Endothelial cell of umbilical vein (primary cell): ENCODE measurements at regions not wholly inside any gene's neighbourhood (a gene's known extent, or its start where the extent isn't known, plus 50 kb on each side); places are given as distances from the start of the nearest gene placed in this dataset.

Source experiments
- BruUV-seq: library from RNA; stranded (reverse); fragments of 400-500 nt; replicated peaks from 2 replicates; lab custom pipeline; 2021; lab: Mats Ljungman, UMichigan
- CTCF ChIA-PET: fragments of 300-600, 350-600 bp; sonication (Branson Sonifier 250); formaldehyde crosslinking; loops from one replicate; lab custom pipeline; 2021; ENCODE audit warnings: antibody characterized with exemption, inconsistent platforms; lab: Charles Lee
- POLR2A ChIA-PET: fragments of 300-600, 350-600 bp; sonication (Branson Sonifier 250); formaldehyde crosslinking; loops from one replicate; lab custom pipeline; 2021; ENCODE audit warnings: antibody characterized with exemption, inconsistent platforms; lab: Charles Lee
- DNase-seq: peaks from one replicate; pipeline ENCODE4 v3.0.0-alpha.2; 2011; ENCODE audit warnings: low read depth, low spot score
- FAIRE-seq: peaks from 2 replicates; lab custom pipeline; 2011; peaks lifted over from hg19 to GRCh38; lab: Jason Lieb, UNC
- H2AFZ ChIP-seq: 2 replicates; pipeline ENCODE4 v1.6.0; 2012; ENCODE audit warnings: low read depth, low read length, control low read depth, inconsistent platforms
- H3K27ac ChIP-seq: 2 replicates; pipeline ENCODE4 v1.5.1; 2011; ENCODE audit warnings: low read depth, mild to moderate bottlenecking, control low read depth, low read length, moderate library complexity; ENCODE audit not compliant: insufficient read depth
- H3K27me3 ChIP-seq, 2 experiments: 2 replicates each; pipeline versions ENCODE4 v1.6.0 to v1.6.1; 2011; ENCODE audit warnings: low read length in 2 of 2, mixed read lengths in 1 of 2; ENCODE audit not compliant: control insufficient read depth in 2 of 2, insufficient read depth in 2 of 2
- H3K36me3 ChIP-seq, 2 experiments: 2 replicates in 1 of 2; 3 replicates in 1 of 2; pipeline ENCODE4 v1.5.1; 2011; ENCODE audit warnings: low read length in 2 of 2, mild to moderate bottlenecking in 1 of 2, moderate library complexity in 1 of 2; ENCODE audit not compliant: control insufficient read depth in 2 of 2, insufficient read depth in 2 of 2; ENCODE audit errors: extremely low read depth in 1 of 2
- H3K4me1 ChIP-seq: 3 replicates; pipeline ENCODE4 v1.5.1; 2011; ENCODE audit warnings: mild to moderate bottlenecking, low read length; ENCODE audit not compliant: control insufficient read depth, insufficient read depth; ENCODE audit errors: extremely low read depth
- H3K4me2 ChIP-seq: 2 replicates; pipeline ENCODE4 v1.6.1; 2011; ENCODE audit warnings: low read length, control low read depth, mixed read lengths; ENCODE audit not compliant: insufficient read depth
- H3K4me3 ChIP-seq, 3 experiments: fragments of 200-600 bp in 1 of 3; sonication (generic), shearing (Covaris generic) in 1 of 3; replicated peaks in 1 of 3; 2 replicates each; pipeline ENCODE4 v1.5.1; 2011 to 2016; ENCODE audit warnings: control low read depth in 3 of 3, low read length in 3 of 3, mild to moderate bottlenecking in 2 of 3, inconsistent platforms in 1 of 3, low read depth in 1 of 3, moderate library complexity in 1 of 3; ENCODE audit not compliant: insufficient read depth in 1 of 3
- H3K79me2 ChIP-seq: 2 replicates; pipeline ENCODE4 v1.6.0; 2012; ENCODE audit warnings: low read length, inconsistent platforms; ENCODE audit not compliant: control insufficient read depth, insufficient read depth
- H3K9ac ChIP-seq: replicated peaks from 2 replicates; pipeline ENCODE3; 2011; ENCODE audit warnings: low read length, control low read depth; ENCODE audit not compliant: insufficient read depth; ENCODE audit errors: extremely low read depth
- H3K9me1 ChIP-seq: replicated peaks from 3 replicates; pipeline ENCODE4 v1.6.0; 2011; ENCODE audit warnings: mild to moderate bottlenecking, low read length; ENCODE audit not compliant: control insufficient read depth, insufficient read depth; ENCODE audit errors: extremely low read depth
- H3K9me3 ChIP-seq: replicated peaks from 2 replicates; pipeline ENCODE4 v1.5.1; 2012; ENCODE audit warnings: low read length, inconsistent platforms; ENCODE audit not compliant: control insufficient read depth, insufficient read depth
- H4K20me1 ChIP-seq: replicated peaks from 2 replicates; pipeline ENCODE3; 2011; ENCODE audit warnings: mild to moderate bottlenecking, low read length; ENCODE audit not compliant: control insufficient read depth, insufficient read depth; ENCODE audit errors: extremely low read depth
- EZH2 ChIP-seq: IDR thresholded peaks from 2 replicates; pipeline ENCODE4 v1.6.1; 2012; ENCODE audit warnings: borderline replicate concordance, low read depth, mild to moderate bottlenecking, moderate library complexity, low read length, inconsistent platforms; ENCODE audit not compliant: severe bottlenecking
- FOS ChIP-seq: IDR thresholded peaks from 2 replicates; pipeline ENCODE4 v1.6.1; 2011; ENCODE audit warnings: mild to moderate bottlenecking, low read length, moderate library complexity, borderline replicate concordance; ENCODE audit not compliant: insufficient read depth
- GATA2 ChIP-seq: IDR thresholded peaks from 2 replicates; pipeline ENCODE4 v1.7.0; 2011; ENCODE audit warnings: low read depth, mild to moderate bottlenecking, moderate library complexity, mixed read lengths, low read length; ENCODE audit not compliant: insufficient read length, insufficient read depth
- JUN ChIP-seq: IDR thresholded peaks from 2 replicates; pipeline ENCODE4 v1.6.1; 2011; ENCODE audit warnings: borderline replicate concordance, low read depth; ENCODE audit not compliant: insufficient read length, insufficient read depth
- MAX ChIP-seq: IDR thresholded peaks from 2 replicates; pipeline ENCODE4 v1.6.1; 2011; ENCODE audit not compliant: insufficient read depth, insufficient read length
- MYC ChIP-seq: IDR thresholded peaks from one replicate; pipeline ENCODE4 v1.6.1; 2011; ENCODE audit warnings: mild to moderate bottlenecking, low read depth, low read length
- POLR2A ChIP-seq: IDR thresholded peaks from 2 replicates; pipeline ENCODE4 v1.6.1; 2012; ENCODE audit warnings: low read depth, mild to moderate bottlenecking, control low read depth, low read length
- POLR2AphosphoS5 ChIP-seq: IDR thresholded peaks from 2 replicates; pipeline ENCODE4 v1.6.1; 2012; ENCODE audit warnings: low read depth, mild to moderate bottlenecking, control low read depth, low read length, moderate library complexity; ENCODE audit not compliant: insufficient read depth
- dilution Hi-C: fragments of 300-500 bp; cut with MboI; formaldehyde crosslinking; loops from one replicate; pipeline ENCODE4 v1.15.0; 2019; ENCODE audit warnings: low sequenced_read_pairs; ENCODE audit not compliant: extremely low pct_ligation_motif_present
- intact Hi-C: fragments of 100-400 bp; cut with micrococcal nuclease; formaldehyde crosslinking; loops from one replicate; pipeline ENCODE4 v1.10.0; 2022
- TF ChIP-seq, protein P1 (sequence below), 2 donors: IDR thresholded peaks; 1 replicate in 1 of 2; 2 replicates in 1 of 2; pipeline ENCODE4 v1.5.1; 2011; ENCODE audit warnings: low read length in 2 of 2, mild to moderate bottlenecking in 2 of 2, moderate library complexity in 2 of 2, control low read depth in 1 of 2, inconsistent platforms in 1 of 2, low read depth in 1 of 2; ENCODE audit not compliant: insufficient read depth in 1 of 2; ENCODE audit errors: extremely low read depth in 1 of 2

GRCh38 chr3:81293156-81293555, 468.3 kb downstream of the GBE1 start:
- no peak for TF ChIP-seq POLR2AphosphoS5
- TF ChIP-seq MAX = no peak
- TF ChIP-seq JUN = no peak
- TF ChIP-seq POLR2A = no peak
- TF ChIP-seq GATA2 = no peak
- TF ChIP-seq MYC = no peak
- TF ChIP-seq, protein P1, sequence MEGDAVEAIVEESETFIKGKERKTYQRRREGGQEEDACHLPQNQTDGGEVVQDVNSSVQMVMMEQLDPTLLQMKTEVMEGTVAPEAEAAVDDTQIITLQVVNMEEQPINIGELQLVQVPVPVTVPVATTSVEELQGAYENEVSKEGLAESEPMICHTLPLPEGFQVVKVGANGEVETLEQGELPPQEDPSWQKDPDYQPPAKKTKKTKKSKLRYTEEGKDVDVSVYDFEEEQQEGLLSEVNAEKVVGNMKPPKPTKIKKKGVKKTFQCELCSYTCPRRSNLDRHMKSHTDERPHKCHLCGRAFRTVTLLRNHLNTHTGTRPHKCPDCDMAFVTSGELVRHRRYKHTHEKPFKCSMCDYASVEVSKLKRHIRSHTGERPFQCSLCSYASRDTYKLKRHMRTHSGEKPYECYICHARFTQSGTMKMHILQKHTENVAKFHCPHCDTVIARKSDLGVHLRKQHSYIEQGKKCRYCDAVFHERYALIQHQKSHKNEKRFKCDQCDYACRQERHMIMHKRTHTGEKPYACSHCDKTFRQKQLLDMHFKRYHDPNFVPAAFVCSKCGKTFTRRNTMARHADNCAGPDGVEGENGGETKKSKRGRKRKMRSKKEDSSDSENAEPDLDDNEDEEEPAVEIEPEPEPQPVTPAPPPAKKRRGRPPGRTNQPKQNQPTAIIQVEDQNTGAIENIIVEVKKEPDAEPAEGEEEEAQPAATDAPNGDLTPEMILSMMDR (IDR thresholded peaks at IDR 0.05; ENCODE audit: extremely low read depth in 1 of 2, insufficient read depth in 1 of 2, low read depth in 1 of 2, low read length in 2 of 2) = no peak
- no peak for TF ChIP-seq FOS
- TF ChIP-seq EZH2 = no peak
- CTCF ChIA-PET = no interaction called here
- Histone ChIP-seq H3K4me2 (no peak overlapping the region), H3K4me1 (no peaks in the 10 kb centered on the region), H3K79me2 (no peaks in the 10 kb centered on the region), H3K9me1 (no peaks in the 10 kb centered on the region), H3K36me3 (no peaks in the 10 kb centered on the region), H3K27ac (no peak overlapping the region), H2AFZ (no peak overlapping the region), H3K9ac (no peak overlapping the region), H4K20me1 (no peaks in the 10 kb centered on the region), H3K27me3 (no peaks in the 10 kb centered on the region), H3K4me3 (no peak overlapping the region), H3K9me3 (no peaks in the 10 kb centered on the region)
- dilution Hi-C loops (no loop called here), intact Hi-C loops (no loop called here)
- DNase-seq (no peak), FAIRE-seq (no peak)
- POLR2A ChIA-PET = no interaction called here
- BruUV-seq = no TSS peak
